ENCODE measurements at regions not wholly inside any gene's neighbourhood (a gene's known extent, or its start where the extent isn't known, plus 50 kb on each side); places are given as distances from the start of the nearest gene placed in this dataset.

DNA sequence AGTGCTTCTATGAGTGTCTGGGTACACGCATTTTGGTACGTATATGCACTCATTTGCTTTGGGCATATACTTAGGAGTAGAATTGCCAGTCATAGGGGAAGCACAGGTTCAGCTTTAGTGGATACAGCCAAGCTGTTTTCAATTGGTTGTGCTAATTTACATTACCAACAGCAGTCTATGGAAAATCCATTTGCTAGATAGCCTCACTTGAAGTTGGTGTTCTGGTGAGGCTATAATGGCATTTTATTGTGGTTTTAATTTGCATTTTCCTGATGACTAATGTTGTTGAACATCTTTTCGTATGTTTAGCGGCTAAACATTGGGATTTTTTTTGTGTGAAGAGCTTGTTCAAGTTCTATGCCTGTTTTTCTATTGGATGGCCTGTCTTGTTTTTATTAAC, 76.8 kb upstream of the ANKH start:
- Histone ChIP-seq H3K4me1 (ENCODE audit: control insufficient read depth, insufficient read depth, low read length, poor library complexity, severe bottlenecking) (peaks cover 4% of the 10 kb centered on the region), H3K4me3 (ENCODE audit: extremely low read depth, insufficient read depth, low read length, poor library complexity, severe bottlenecking) (no peak overlapping the region), H3K36me3 (ENCODE audit: control insufficient read depth, insufficient read depth, low read length) (no peaks in the 10 kb centered on the region), H3K9me3 (ENCODE audit: control insufficient read depth, low read length) (no peaks in the 10 kb centered on the region), H3K27ac (ENCODE audit: low read depth, low read length, severe bottlenecking) (no peak overlapping the region)
- 79 to 96% methylated on average over 2 to 4 of the region's 4 CpGs for WGBS, 2 experiments (ENCODE audit: insufficient coverage in 2 of 2)

DNA sequence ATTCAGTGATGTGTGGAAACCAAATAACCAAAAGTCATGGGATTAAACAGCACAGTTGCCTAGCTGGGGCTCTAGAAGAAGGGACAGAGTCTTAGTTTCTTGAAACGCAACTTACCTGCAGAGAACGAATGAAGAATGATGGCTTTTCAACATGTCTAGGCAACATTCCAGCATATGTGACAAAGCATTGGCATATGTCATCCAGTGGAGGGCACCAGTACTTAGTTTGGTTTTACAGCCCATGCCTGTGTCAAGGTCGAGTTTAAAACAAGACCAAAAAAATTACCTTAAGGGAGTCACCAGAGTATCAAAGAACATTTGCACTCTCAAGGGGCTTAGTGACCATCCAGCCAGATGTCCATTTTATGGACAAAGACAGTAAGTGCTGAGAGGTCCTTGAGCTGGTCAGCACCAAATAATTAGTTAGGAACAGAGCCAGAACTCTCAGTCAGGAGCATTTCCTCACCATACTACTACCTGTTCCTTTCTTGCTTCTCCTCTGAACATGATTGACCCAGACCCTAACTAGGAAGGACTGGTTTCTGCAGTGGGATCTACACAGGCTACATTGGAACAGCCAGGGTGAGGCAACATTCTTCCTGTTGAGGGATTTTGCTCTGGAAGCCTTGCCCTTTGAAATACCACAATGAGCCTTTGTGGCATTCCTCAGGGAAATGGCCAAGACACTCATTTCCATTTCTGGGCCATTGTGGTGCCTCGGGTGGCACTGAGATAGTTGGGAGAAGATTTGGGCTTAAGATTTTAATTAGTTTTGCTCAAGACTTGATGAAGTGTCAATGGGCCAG, 75.4 kb upstream of the ANKH start:
- H3K4me1 ChIP-seq (ENCODE audit: control insufficient read depth, insufficient read depth, low read length, poor library complexity, severe bottlenecking): peaks cover 4% of the 10 kb centered on the region
- H3K4me3 ChIP-seq (ENCODE audit: extremely low read depth, insufficient read depth, low read length, poor library complexity, severe bottlenecking): no peak overlapping the region
- H3K36me3 ChIP-seq (ENCODE audit: control insufficient read depth, insufficient read depth, low read length): no peaks in the 10 kb centered on the region
- no peak overlapping the region for H3K27ac ChIP-seq (ENCODE audit: low read depth, low read length, severe bottlenecking)
- WGBS, 2 experiments (ENCODE audit: insufficient coverage in 2 of 2): 72 to 84% methylated on average over 2 to 3 of the region's 4 CpGs
- H3K9me3 ChIP-seq (ENCODE audit: control insufficient read depth, low read length): no peaks in the 10 kb centered on the region

DNA sequence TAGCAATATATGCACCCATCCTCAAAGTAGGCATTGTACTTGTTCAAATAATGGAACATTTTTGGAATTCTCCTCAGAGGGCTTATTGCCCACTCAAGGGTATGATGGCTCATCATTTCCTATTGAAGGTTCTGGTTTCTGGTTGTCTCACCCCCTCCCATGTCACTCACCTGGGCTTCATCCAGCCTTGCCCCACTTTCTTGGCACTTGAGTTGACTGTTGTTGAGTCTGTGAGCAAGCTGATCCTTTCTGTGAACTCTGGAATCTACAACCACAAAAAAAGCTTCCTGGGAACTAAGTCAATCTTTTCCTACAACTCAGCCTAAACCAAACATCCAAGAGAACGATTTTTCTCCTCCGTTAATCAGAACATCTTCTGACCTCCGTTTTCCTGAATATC, 73.9 kb upstream of the ANKH start:
- H3K4me3 ChIP-seq (ENCODE audit: extremely low read depth, insufficient read depth, low read length, poor library complexity, severe bottlenecking): no peak overlapping the region

GRCh38 chr5:14944996-14945395, 73.4 kb upstream of the ANKH start:
- H3K27ac ChIP-seq (ENCODE audit: low read depth, low read length, severe bottlenecking): no peak overlapping the region
- WGBS, 2 experiments (ENCODE audit: insufficient coverage in 2 of 2): 78 to 100% methylated on average over 1 of the region's 3 CpGs
- no peaks in the 10 kb centered on the region for H3K9me3 ChIP-seq (ENCODE audit: control insufficient read depth, low read length)
- no peaks in the 10 kb centered on the region for H3K36me3 ChIP-seq (ENCODE audit: control insufficient read depth, insufficient read depth, low read length)
- peaks cover 4% of the 10 kb centered on the region for H3K4me1 ChIP-seq (ENCODE audit: control insufficient read depth, insufficient read depth, low read length, poor library complexity, severe bottlenecking)
- H3K4me3 ChIP-seq (ENCODE audit: extremely low read depth, insufficient read depth, low read length, poor library complexity, severe bottlenecking): no peak overlapping the region

More for the DNA sequence above, 73.9 kb upstream of the ANKH start:
- H3K27ac ChIP-seq (ENCODE audit: low read depth, low read length, severe bottlenecking): no peak overlapping the region
- peaks cover 4% of the 10 kb centered on the region for H3K4me1 ChIP-seq (ENCODE audit: control insufficient read depth, insufficient read depth, low read length, poor library complexity, severe bottlenecking)
- WGBS, 2 experiments (ENCODE audit: insufficient coverage in 2 of 2): 90 to 93% methylated on average over 3 of the region's 3 CpGs
- no peaks in the 10 kb centered on the region for H3K9me3 ChIP-seq (ENCODE audit: control insufficient read depth, low read length)
- H3K36me3 ChIP-seq (ENCODE audit: control insufficient read depth, insufficient read depth, low read length): no peaks in the 10 kb centered on the region

DNA sequence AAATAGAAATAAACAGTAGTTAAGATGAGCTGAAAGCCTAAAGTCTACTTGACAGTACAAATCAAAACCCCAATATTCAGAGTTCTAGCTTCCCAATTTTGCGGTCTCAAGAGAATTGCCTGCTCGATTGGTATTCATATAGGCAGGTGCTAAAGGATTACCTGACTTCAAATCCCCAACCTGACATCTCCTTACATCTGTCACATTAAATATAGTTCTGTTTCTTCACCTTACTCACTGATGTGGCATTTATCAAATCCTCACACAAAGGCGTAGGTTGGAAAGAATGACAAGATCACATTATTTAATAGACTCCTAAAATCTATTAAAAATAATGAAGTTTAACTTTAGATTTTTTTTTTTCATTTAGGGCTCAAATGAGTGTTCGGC, 72.8 kb upstream of the ANKH start:
- no peaks in the 10 kb centered on the region for H3K36me3 ChIP-seq (ENCODE audit: control insufficient read depth, insufficient read depth, low read length)
- H3K27ac ChIP-seq (ENCODE audit: low read depth, low read length, severe bottlenecking): no peak overlapping the region
- H3K9me3 ChIP-seq (ENCODE audit: control insufficient read depth, low read length): no peaks in the 10 kb centered on the region
- H3K4me3 ChIP-seq (ENCODE audit: extremely low read depth, insufficient read depth, low read length, poor library complexity, severe bottlenecking): no peak overlapping the region
- peaks cover 4% of the 10 kb centered on the region for H3K4me1 ChIP-seq (ENCODE audit: control insufficient read depth, insufficient read depth, low read length, poor library complexity, severe bottlenecking)
- 83% methylated on average over 1 of the region's 4 CpGs; no CpG with 5 or more reads in 1 of the 2 experiments for WGBS, 2 experiments (ENCODE audit: insufficient coverage in 2 of 2)

- H3K27ac ChIP-seq (ENCODE audit: low read depth, low read length, severe bottlenecking): no peak overlapping the region
- H3K4me1 ChIP-seq (ENCODE audit: control insufficient read depth, insufficient read depth, low read length, poor library complexity, severe bottlenecking): no peaks in the 10 kb centered on the region
- no peak overlapping the region for H3K4me3 ChIP-seq (ENCODE audit: extremely low read depth, insufficient read depth, low read length, poor library complexity, severe bottlenecking)
- H3K36me3 ChIP-seq (ENCODE audit: control insufficient read depth, insufficient read depth, low read length): no peaks in the 10 kb centered on the region
- H3K9me3 ChIP-seq (ENCODE audit: control insufficient read depth, low read length): no peaks in the 10 kb centered on the region
These were observed 70.6 kb upstream of the ANKH start for GRCh38 chr5:14942212-14942611.

GRCh38 chr5:14937254-14937653, 65.7 kb upstream of the ANKH start:
- no peaks in the 10 kb centered on the region for H3K36me3 ChIP-seq (ENCODE audit: control insufficient read depth, insufficient read depth, low read length)
- H3K4me1 ChIP-seq (ENCODE audit: control insufficient read depth, insufficient read depth, low read length, poor library complexity, severe bottlenecking): no peaks in the 10 kb centered on the region
- WGBS, 2 experiments (ENCODE audit: insufficient coverage in 2 of 2): 82 to 84% methylated on average over 3 to 4 of the region's 5 CpGs
- no peaks in the 10 kb centered on the region for H3K9me3 ChIP-seq (ENCODE audit: control insufficient read depth, low read length)
- H3K4me3 ChIP-seq (ENCODE audit: extremely low read depth, insufficient read depth, low read length, poor library complexity, severe bottlenecking): no peak overlapping the region
- no peak overlapping the region for H3K27ac ChIP-seq (ENCODE audit: low read depth, low read length, severe bottlenecking)

GRCh38 chr5:14936588-14936987, 65.0 kb upstream of the ANKH start:
- H3K27ac ChIP-seq (ENCODE audit: low read depth, low read length, severe bottlenecking): no peak overlapping the region
- no peak overlapping the region for H3K4me3 ChIP-seq (ENCODE audit: extremely low read depth, insufficient read depth, low read length, poor library complexity, severe bottlenecking)
- H3K4me1 ChIP-seq (ENCODE audit: control insufficient read depth, insufficient read depth, low read length, poor library complexity, severe bottlenecking): no peaks in the 10 kb centered on the region
- 100% methylated on average over 2 of the region's 2 CpGs; no CpG with 5 or more reads in 1 of the 2 experiments for WGBS, 2 experiments (ENCODE audit: insufficient coverage in 2 of 2)
- H3K9me3 ChIP-seq (ENCODE audit: control insufficient read depth, low read length): no peaks in the 10 kb centered on the region
- H3K36me3 ChIP-seq (ENCODE audit: control insufficient read depth, insufficient read depth, low read length): no peaks in the 10 kb centered on the region

DNA sequence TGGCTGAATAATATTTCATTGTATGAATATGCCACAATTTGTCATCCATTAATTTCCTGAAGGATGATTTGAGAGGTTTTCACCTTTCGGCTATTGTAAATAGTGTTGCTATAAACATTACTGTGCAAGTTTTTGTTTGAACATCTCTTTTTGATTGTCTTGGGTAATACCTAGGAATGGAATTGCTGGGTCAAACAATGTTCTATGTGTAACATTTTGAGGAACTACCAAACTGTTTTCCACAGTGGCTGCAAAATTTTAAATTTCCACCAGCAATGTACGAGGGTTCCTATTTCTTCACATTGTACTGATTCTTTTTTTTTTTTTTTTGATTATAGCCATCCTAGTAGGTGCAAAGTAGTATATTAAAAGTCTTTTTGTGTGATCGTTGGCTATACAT, 63.8 kb upstream of the ANKH start:
- Histone ChIP-seq H3K4me1 (ENCODE audit: control insufficient read depth, insufficient read depth, low read length, poor library complexity, severe bottlenecking) (no peaks in the 10 kb centered on the region), H3K4me3 (ENCODE audit: extremely low read depth, insufficient read depth, low read length, poor library complexity, severe bottlenecking) (no peak overlapping the region), H3K9me3 (ENCODE audit: control insufficient read depth, low read length) (no peaks in the 10 kb centered on the region), H3K27ac (ENCODE audit: low read depth, low read length, severe bottlenecking) (no peak overlapping the region), H3K36me3 (ENCODE audit: control insufficient read depth, insufficient read depth, low read length) (no peaks in the 10 kb centered on the region)
- 83% methylated on average over 1 of the region's 3 CpGs; no CpG with 5 or more reads in 1 of the 2 experiments for WGBS, 2 experiments (ENCODE audit: insufficient coverage in 2 of 2)

DNA sequence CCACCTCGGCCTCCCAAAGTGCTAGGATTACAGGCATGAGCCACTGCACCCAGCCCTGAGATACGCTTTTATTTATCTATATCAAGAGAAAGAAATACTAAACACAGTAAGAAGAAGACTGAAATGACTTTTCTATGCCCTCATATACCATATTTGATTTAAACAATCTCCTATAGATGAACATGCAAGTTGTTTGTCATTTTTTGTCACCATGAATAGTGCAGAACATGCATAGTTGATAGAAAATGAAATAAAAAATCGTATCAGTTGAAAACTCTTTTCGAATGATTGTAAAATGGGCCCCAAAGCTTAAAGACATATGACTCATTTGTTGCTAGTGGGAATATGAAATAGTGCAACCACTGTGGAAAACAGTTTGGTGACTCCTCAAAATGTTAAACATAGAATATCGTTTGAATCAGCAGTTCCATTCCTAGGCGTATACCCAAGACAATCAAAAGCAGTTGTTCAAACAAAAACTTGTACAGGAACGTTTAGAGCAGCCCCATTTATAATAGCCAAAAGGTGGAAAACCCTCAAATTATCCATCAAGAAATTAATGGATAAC, 61.4 kb upstream of the ANKH start:
- Histone ChIP-seq H3K36me3 (ENCODE audit: control insufficient read depth, insufficient read depth, low read length) (no peaks in the 10 kb centered on the region), H3K4me1 (ENCODE audit: control insufficient read depth, insufficient read depth, low read length, poor library complexity, severe bottlenecking) (no peaks in the 10 kb centered on the region), H3K4me3 (ENCODE audit: extremely low read depth, insufficient read depth, low read length, poor library complexity, severe bottlenecking) (no peak overlapping the region), H3K9me3 (ENCODE audit: control insufficient read depth, low read length) (no peaks in the 10 kb centered on the region), H3K27ac (ENCODE audit: low read depth, low read length, severe bottlenecking) (no peak overlapping the region)
- WGBS, 2 experiments (ENCODE audit: insufficient coverage in 2 of 2): 83 to 93% methylated on average over 4 to 5 of the region's 7 CpGs

GRCh38 chr5:14930486-14930885, 58.9 kb upstream of the ANKH start:
- WGBS, 2 experiments (ENCODE audit: insufficient coverage in 2 of 2): 67% methylated on average over 1 of the region's 3 CpGs; no CpG with 5 or more reads in 1 of the 2 experiments
- Histone ChIP-seq H3K4me1 (ENCODE audit: control insufficient read depth, insufficient read depth, low read length, poor library complexity, severe bottlenecking) (no peaks in the 10 kb centered on the region), H3K9me3 (ENCODE audit: control insufficient read depth, low read length) (no peaks in the 10 kb centered on the region), H3K4me3 (ENCODE audit: extremely low read depth, insufficient read depth, low read length, poor library complexity, severe bottlenecking) (no peak overlapping the region), H3K27ac (ENCODE audit: low read depth, low read length, severe bottlenecking) (no peak overlapping the region), H3K36me3 (ENCODE audit: control insufficient read depth, insufficient read depth, low read length) (no peaks in the 10 kb centered on the region)

All from mesodermal cell (in vitro differentiated cells).